ENCODE measurements at regions not wholly inside any gene's neighbourhood (a gene's known extent, or its start where the extent isn't known, plus 50 kb on each side); places are given as distances from the start of the nearest gene placed in this dataset.

DNA sequence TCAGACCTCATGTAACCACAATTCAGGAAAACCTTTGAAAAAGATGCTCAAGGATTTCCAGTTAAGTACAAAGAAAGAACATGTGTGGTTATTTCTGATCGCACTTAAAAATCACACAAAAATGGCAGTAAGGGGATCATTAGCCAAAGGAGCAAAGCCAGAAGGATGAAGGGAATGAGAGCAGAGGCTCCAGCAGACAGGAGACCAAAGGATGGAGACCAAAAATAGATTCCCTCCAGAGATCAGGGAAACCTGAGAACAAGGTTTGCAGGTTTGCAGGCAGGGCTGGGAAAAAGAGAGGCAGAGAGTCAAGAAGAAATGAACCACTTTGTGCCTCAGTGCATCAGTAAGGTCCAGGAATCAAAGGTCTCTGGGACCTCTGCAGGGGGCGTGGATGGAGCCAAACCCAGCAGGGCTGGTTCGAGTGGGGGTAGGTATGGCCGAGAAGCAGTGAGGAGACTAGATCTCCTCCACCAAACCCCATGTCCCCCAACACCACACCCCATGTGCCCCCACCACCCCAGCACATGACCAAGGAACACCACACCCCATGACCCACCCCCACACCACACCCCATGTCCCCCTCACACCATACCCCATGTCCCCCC, 98.5 kb upstream of the GPC1 start:
- no peak for DNase-seq
- H3K27me3 ChIP-seq (ENCODE audit: insufficient read depth, low read depth, severe bottlenecking): no peaks in the 10 kb centered on the region

DNA sequence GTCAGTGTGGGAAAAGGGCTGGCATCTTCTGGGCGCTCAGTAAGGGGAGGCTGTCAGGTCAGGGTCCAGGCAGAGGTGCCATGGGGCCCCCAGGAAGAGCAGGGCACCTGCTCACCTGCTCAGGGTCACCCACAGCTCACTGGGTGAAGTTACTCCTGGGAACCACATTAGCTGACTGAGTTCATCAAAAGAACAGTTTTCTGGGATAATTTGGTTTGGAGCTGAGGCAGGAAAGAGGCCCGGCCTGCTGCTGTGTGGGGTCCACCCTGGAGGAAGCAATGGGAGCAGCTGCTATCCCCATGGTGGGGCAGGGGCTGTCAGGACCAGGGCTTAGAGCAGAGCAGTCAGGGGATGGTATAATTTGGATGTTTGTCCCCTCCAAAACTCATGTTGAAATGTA, 97.2 kb upstream of the GPC1 start:
- H3K4me3 ChIP-seq (ENCODE audit: low read depth, low read length): no peak overlapping the region
- H3K27ac ChIP-seq: no peak overlapping the region
- no peaks in the 10 kb centered on the region for H3K36me3 ChIP-seq
- no peak for DNase-seq
- no peaks in the 10 kb centered on the region for H3K27me3 ChIP-seq (ENCODE audit: insufficient read depth, low read depth, severe bottlenecking)
- no peaks in the 10 kb centered on the region for H3K9me3 ChIP-seq (ENCODE audit: severe bottlenecking)
- TF ChIP-seq, protein P1, sequence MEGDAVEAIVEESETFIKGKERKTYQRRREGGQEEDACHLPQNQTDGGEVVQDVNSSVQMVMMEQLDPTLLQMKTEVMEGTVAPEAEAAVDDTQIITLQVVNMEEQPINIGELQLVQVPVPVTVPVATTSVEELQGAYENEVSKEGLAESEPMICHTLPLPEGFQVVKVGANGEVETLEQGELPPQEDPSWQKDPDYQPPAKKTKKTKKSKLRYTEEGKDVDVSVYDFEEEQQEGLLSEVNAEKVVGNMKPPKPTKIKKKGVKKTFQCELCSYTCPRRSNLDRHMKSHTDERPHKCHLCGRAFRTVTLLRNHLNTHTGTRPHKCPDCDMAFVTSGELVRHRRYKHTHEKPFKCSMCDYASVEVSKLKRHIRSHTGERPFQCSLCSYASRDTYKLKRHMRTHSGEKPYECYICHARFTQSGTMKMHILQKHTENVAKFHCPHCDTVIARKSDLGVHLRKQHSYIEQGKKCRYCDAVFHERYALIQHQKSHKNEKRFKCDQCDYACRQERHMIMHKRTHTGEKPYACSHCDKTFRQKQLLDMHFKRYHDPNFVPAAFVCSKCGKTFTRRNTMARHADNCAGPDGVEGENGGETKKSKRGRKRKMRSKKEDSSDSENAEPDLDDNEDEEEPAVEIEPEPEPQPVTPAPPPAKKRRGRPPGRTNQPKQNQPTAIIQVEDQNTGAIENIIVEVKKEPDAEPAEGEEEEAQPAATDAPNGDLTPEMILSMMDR (IDR thresholded peaks at IDR 0.05; ENCODE audit: low read depth, low read length): no peak

More for the DNA sequence above, 98.5 kb upstream of the GPC1 start:
- no peaks in the 10 kb centered on the region for H3K36me3 ChIP-seq
- H3K27ac ChIP-seq: no peak overlapping the region
- TF ChIP-seq, protein P1 (IDR thresholded peaks at IDR 0.05; ENCODE audit: low read depth, low read length): no peak
- H3K4me3 ChIP-seq (ENCODE audit: low read depth, low read length): no peak overlapping the region
- H3K9me3 ChIP-seq (ENCODE audit: severe bottlenecking): no peaks in the 10 kb centered on the region

DNA sequence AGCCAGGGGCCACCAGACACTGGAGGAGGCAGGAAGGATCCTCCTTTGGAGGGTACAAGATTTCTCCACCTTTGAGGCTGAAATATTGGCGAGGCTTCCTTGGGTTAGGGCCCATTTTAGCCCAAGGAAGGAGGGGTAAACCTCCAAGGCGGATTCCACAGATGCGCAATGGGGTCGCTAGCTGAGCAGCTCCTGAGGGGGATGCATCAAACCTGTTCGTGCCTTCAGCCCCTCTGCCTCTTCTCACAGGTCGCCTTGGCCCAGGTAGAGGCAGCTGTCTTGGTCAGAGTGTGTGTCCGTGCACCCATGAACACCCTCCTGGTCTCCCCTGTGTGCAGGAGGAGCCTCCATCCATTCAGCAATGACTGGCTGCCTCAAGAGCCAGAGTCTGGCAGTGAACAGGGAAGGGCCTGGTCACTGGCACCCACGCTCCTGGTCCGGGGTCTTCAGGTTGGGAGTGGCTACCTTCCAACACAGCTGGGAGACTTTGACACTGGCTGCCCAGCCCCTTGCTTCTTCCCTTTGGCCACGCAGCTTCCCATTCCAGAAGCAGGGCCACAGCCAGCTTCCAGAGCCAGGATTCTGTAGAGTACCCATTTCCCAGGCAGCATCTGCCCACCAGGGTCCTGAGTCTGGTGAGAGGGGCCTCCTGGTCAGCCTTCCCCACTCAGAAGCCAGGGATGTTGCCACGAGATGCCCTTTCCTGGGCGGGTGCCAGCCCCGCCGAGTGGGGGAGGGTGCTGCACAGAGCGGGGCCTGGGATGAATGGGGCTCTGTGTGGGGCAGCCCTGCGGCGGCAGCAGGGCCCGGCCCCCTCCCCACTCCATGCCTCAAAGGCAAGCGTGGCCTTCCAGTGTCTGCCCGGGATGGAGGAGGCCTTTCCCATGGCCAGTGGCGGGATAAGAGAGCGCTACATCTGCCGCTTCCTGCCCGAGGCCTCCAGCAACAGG, 95.8 kb upstream of the GPC1 start:
- TF ChIP-seq, protein P1 (IDR thresholded peaks at IDR 0.05; ENCODE audit: low read depth, low read length): no peak
- no peak for DNase-seq
- Histone ChIP-seq H3K27me3 (ENCODE audit: insufficient read depth, low read depth, severe bottlenecking) (no peaks in the 10 kb centered on the region), H3K27ac (no peak overlapping the region; the same call in 1 of the 2 replicates), H3K9me3 (ENCODE audit: severe bottlenecking) (no peaks in the 10 kb centered on the region), H3K4me3 (ENCODE audit: low read depth, low read length) (no peak overlapping the region), H3K36me3 (no peaks in the 10 kb centered on the region)

DNA sequence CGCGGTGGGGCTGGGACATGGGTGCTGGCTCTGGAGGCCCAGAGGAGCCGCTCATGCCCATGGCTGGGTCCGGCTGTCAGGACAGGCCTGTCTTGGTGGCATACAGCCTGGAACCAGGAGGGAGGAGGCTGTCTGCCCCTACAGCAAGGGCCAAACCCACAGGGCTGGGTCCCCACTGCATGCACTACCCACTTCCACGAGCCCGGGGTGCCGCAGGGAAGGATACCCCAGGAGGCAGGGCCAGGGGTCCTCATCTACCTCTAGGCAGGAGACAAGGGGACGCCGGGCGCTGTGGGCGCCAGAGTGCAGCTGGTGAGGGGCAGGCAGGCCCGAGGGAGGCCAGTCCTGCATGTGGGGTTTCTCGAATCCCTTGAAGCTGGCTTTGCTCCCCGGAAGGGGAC, 95.1 kb upstream of the GPC1 start:
- H3K9me3 ChIP-seq (ENCODE audit: severe bottlenecking): no peaks in the 10 kb centered on the region
- no peaks in the 10 kb centered on the region for H3K36me3 ChIP-seq
- DNase-seq: no peak
- TF ChIP-seq, protein P1 (IDR thresholded peaks at IDR 0.05; ENCODE audit: low read depth, low read length): no peak
- H3K27me3 ChIP-seq (ENCODE audit: insufficient read depth, low read depth, severe bottlenecking): no peaks in the 10 kb centered on the region
- peak overlapping the region; percentile 51 for H3K27ac ChIP-seq
- no peak overlapping the region for H3K4me3 ChIP-seq (ENCODE audit: low read depth, low read length)

DNA sequence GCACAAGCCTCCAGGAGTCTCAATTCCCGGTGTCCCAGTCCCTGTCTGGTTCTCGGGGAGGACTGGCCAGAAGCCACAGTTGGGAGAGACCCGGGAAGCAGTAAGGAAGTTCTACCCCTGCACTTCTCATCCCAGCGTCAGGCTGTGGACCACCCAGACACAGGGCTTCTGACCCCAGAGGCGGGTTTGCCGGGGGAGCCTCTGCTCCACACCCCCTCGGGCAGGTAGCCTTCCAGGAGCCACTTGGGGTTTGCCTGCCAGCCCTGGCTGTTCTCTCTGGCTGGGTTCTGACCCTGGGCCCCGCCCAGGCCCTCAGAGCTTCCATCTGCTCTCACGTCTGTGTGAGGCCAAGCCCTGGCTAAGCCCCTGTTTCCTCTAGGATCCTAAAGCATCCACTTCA, 94.4 kb upstream of the GPC1 start:
- Histone ChIP-seq H3K36me3 (no peaks in the 10 kb centered on the region), H3K9me3 (ENCODE audit: severe bottlenecking) (no peaks in the 10 kb centered on the region), H3K27ac (peak overlapping the region; percentile 51), H3K4me3 (ENCODE audit: low read depth, low read length) (no peak overlapping the region), H3K27me3 (ENCODE audit: insufficient read depth, low read depth, severe bottlenecking) (no peaks in the 10 kb centered on the region)
- DNase-seq: peak; percentile 84
- TF ChIP-seq, protein P1 (IDR thresholded peaks at IDR 0.05; ENCODE audit: low read depth, low read length): no peak
